Natural killer cell (primary cell): ENCODE measurements at regions not wholly inside any gene's neighbourhood (a gene's known extent, or its start where the extent isn't known, plus 50 kb on each side); places are given as distances from the start of the nearest gene placed in this dataset.

ENCODE experiments used
- ATAC-seq, 3 donors: fragments of 150-1000 bp in 2 of 3; fragments of 200-7000 bp in 1 of 3; cut with Tn5 transposase; 1 replicate in 1 of 3; 2 replicates in 2 of 3; pipeline ENCODE4 v1.10.0; 2021; ENCODE audit warnings: mild to moderate bottlenecking in 2 of 3, moderate library complexity in 2 of 3
- DNase-seq, 2 donors: peaks; one replicate each; pipeline versions ENCODE4 v3.0.0 to v3.0.0-alpha.2; 2013 to 2021; ENCODE audit warnings: mixed read lengths in 1 of 2
- H3K27ac ChIP-seq: one replicate; pipeline ENCODE4 v1.5.1; 2013; ENCODE audit warnings: mild to moderate bottlenecking, low read length
- H3K27me3 ChIP-seq: one replicate; pipeline ENCODE4 v1.6.1; 2013; ENCODE audit warnings: low read length; ENCODE audit not compliant: control insufficient read depth, insufficient read depth
- H3K36me3 ChIP-seq: one replicate; pipeline ENCODE4 v1.6.1; 2013; ENCODE audit warnings: low read length; ENCODE audit not compliant: control insufficient read depth, insufficient read depth
- H3K4me1 ChIP-seq: one replicate; pipeline ENCODE4 v1.6.1; 2013; ENCODE audit warnings: low read length; ENCODE audit not compliant: control insufficient read depth, insufficient read depth
- H3K4me3 ChIP-seq: one replicate; pipeline ENCODE4 v1.5.1; 2013; ENCODE audit warnings: low read length
- H3K9me3 ChIP-seq: one replicate; pipeline ENCODE4 v1.6.1; 2013; ENCODE audit warnings: low read length; ENCODE audit not compliant: control insufficient read depth, insufficient read depth
- H3K27ac Mint-ChIP-seq, 2 donors: one replicate each; pipeline ENCODE4 v1.8.0; 2022; ENCODE audit warnings: mild to moderate bottlenecking in 2 of 2, mixed read lengths in 2 of 2, moderate library complexity in 1 of 2
- H3K27me3 Mint-ChIP-seq, 2 donors: one replicate each; pipeline ENCODE4 v1.8.0; 2022; ENCODE audit warnings: low read depth in 2 of 2, mixed read lengths in 2 of 2
- H3K36me3 Mint-ChIP-seq: one replicate; pipeline ENCODE4 v1.8.0; 2022; ENCODE audit warnings: mixed read lengths
- H3K4me1 Mint-ChIP-seq, 2 donors: one replicate each; pipeline ENCODE4 v1.8.0; 2022; ENCODE audit warnings: mixed read lengths in 2 of 2
- H3K4me3 Mint-ChIP-seq: one replicate; pipeline ENCODE4 v1.8.0; 2022; ENCODE audit warnings: mild to moderate bottlenecking, moderate library complexity, mixed read lengths
- H3K9me3 Mint-ChIP-seq, 2 donors: one replicate each; pipeline ENCODE4 v1.8.0; 2022; ENCODE audit warnings: mixed read lengths in 2 of 2
- WGBS: methylation state at CpG from one replicate; pipeline ENCODE4 v1.1.7; 2013; ENCODE audit warnings: missing lambda C conversion rate; ENCODE audit not compliant: insufficient coverage; 5-methylcytosine and 5-hydroxymethylcytosine counted together
- intact Hi-C: fragments of 100-400 bp; cut with micrococcal nuclease; formaldehyde crosslinking; loops from one replicate; pipeline ENCODE4 v1.14.2; 2022
- TF ChIP-seq, protein P1 (sequence below): fragments of 200-600 bp; IDR thresholded peaks from one replicate; pipeline ENCODE4 v1.8.0; 2022; ENCODE audit warnings: antibody characterized with exemption

DNA sequence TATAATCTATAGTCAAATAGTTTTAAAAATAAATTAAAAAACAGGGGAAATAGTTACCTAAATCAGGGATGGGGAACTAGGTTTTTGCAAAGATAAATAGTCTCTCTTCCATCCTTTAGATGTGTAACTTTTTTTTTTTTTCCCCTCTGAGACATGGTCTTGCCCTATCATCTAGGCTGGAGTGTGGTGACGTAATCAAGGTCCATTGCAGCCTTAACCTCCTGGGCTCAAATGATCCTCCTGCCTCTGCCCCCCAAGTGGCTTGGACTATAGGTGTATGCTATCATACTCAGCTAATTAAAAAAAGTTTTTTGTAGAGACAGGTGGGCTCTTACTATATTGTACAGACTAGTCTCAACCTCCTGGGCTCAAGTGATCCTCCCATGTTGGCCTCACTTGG, 316.5 kb downstream of the CCDC85A start:
- TF ChIP-seq, protein P1, sequence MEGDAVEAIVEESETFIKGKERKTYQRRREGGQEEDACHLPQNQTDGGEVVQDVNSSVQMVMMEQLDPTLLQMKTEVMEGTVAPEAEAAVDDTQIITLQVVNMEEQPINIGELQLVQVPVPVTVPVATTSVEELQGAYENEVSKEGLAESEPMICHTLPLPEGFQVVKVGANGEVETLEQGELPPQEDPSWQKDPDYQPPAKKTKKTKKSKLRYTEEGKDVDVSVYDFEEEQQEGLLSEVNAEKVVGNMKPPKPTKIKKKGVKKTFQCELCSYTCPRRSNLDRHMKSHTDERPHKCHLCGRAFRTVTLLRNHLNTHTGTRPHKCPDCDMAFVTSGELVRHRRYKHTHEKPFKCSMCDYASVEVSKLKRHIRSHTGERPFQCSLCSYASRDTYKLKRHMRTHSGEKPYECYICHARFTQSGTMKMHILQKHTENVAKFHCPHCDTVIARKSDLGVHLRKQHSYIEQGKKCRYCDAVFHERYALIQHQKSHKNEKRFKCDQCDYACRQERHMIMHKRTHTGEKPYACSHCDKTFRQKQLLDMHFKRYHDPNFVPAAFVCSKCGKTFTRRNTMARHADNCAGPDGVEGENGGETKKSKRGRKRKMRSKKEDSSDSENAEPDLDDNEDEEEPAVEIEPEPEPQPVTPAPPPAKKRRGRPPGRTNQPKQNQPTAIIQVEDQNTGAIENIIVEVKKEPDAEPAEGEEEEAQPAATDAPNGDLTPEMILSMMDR = no peak
- intact Hi-C loops = no loop called here
- no peak overlapping the region for H3K4me3 ChIP-seq
- WGBS = 90% methylated on average over 1 of the region's 1 CpG
- Mint-ChIP-seq H3K27me3 (no peaks in the 10 kb centered on the region), H3K4me1 (no peaks in the 10 kb centered on the region), H3K27ac (no peak overlapping the region), H3K9me3 (peaks cover 8 to 20% of the 10 kb centered on the region in 2 donors), H3K36me3 (no peaks in the 10 kb centered on the region), H3K4me3 (no peak overlapping the region)
- DNase-seq (no peak), ATAC-seq (no peak)
- H3K9me3 ChIP-seq = no peaks in the 10 kb centered on the region
- no peaks in the 10 kb centered on the region for H3K4me1 ChIP-seq
- H3K27me3 ChIP-seq = no peaks in the 10 kb centered on the region
- H3K36me3 ChIP-seq = no peaks in the 10 kb centered on the region
- no peak overlapping the region for H3K27ac ChIP-seq

GRCh38 chr2:56502616-56503015, 318.8 kb downstream of the CCDC85A start:
- H3K27me3 ChIP-seq = no peaks in the 10 kb centered on the region
- no CpG with 5 or more reads among the region's 2 CpGs for WGBS
- no peaks in the 10 kb centered on the region for H3K36me3 ChIP-seq
- no peak for ATAC-seq
- Mint-ChIP-seq H3K36me3 (no peaks in the 10 kb centered on the region), H3K9me3 (peaks cover 8 to 21% of the 10 kb centered on the region in 2 donors), H3K27me3 (no peaks in the 10 kb centered on the region), H3K4me1 (no peaks in the 10 kb centered on the region), H3K4me3 (no peak overlapping the region), H3K27ac (no peak overlapping the region)
- H3K4me3 ChIP-seq = no peak overlapping the region
- TF ChIP-seq, protein P1 = no peak
- no peaks in the 10 kb centered on the region for H3K9me3 ChIP-seq
- H3K27ac ChIP-seq = no peak overlapping the region
- intact Hi-C loops = no loop called here
- no peaks in the 10 kb centered on the region for H3K4me1 ChIP-seq
- DNase-seq = no peak

GRCh38 chr2:56505885-56506284, 322.1 kb downstream of the CCDC85A start:
- H3K27ac ChIP-seq = no peak overlapping the region
- peaks cover 2% of the 10 kb centered on the region for H3K9me3 ChIP-seq
- Mint-ChIP-seq H3K9me3 (peaks cover 10 to 22% of the 10 kb centered on the region in 2 donors), H3K4me3 (no peak overlapping the region), H3K27ac (no peak overlapping the region), H3K36me3 (no peaks in the 10 kb centered on the region), H3K27me3 (no peaks in the 10 kb centered on the region), H3K4me1 (no peaks in the 10 kb centered on the region)
- H3K4me3 ChIP-seq = no peak overlapping the region
- no peak for DNase-seq
- intact Hi-C loops = no loop called here
- H3K36me3 ChIP-seq = no peaks in the 10 kb centered on the region
- TF ChIP-seq, protein P1 = no peak
- no peaks in the 10 kb centered on the region for H3K4me1 ChIP-seq
- WGBS = 94% methylated on average over 2 of the region's 3 CpGs
- no peak for ATAC-seq
- H3K27me3 ChIP-seq = no peaks in the 10 kb centered on the region

- H3K4me1 ChIP-seq = no peaks in the 10 kb centered on the region
- Mint-ChIP-seq H3K27me3 (no peaks in the 10 kb centered on the region), H3K9me3 (peaks cover 11 to 27% of the 10 kb centered on the region in 2 donors), H3K4me3 (no peak overlapping the region), H3K4me1 (no peaks in the 10 kb centered on the region), H3K36me3 (peaks cover 3% of the 10 kb centered on the region), H3K27ac (no peak overlapping the region)
- TF ChIP-seq, protein P1 = no peak
- 93% methylated on average over 2 of the region's 2 CpGs for WGBS
- DNase-seq (no peak), ATAC-seq (no peak)
- no peak overlapping the region for H3K4me3 ChIP-seq
- no peaks in the 10 kb centered on the region for H3K27me3 ChIP-seq
- no peak overlapping the region for H3K27ac ChIP-seq
- peaks cover 2% of the 10 kb centered on the region for H3K9me3 ChIP-seq
- intact Hi-C loops = no loop called here
- no peaks in the 10 kb centered on the region for H3K36me3 ChIP-seq
Observed at GRCh38 chr2:56508662-56509061, 324.9 kb downstream of the CCDC85A start.
